Suprapubic skin (tissue), 4 donors: ENCODE measurements at regions not wholly inside any gene's neighbourhood (a gene's known extent, or its start where the extent isn't known, plus 50 kb on each side); places are given as distances from the start of the nearest gene placed in this dataset.

Source experiments
- DNase-seq, 2 donors: peaks; one replicate each; pipeline ENCODE4 v3.0.0-alpha.2; 2019; ENCODE audit warnings: low spot score in 2 of 2
- H3K27ac ChIP-seq: fragments of 200-600 bp; sonication (generic); one replicate; pipeline ENCODE4 v1.5.1; 2019
- H3K27me3 ChIP-seq: fragments of 200-600 bp; sonication (generic); one replicate; pipeline ENCODE4 v1.5.1; 2019
- H3K36me3 ChIP-seq: fragments of 200-600 bp; sonication (generic); one replicate; pipeline ENCODE4 v1.5.1; 2019
- H3K4me1 ChIP-seq: fragments of 200-600 bp; sonication (generic); one replicate; pipeline ENCODE4 v1.5.1; 2019
- H3K4me3 ChIP-seq: fragments of 200-600 bp; sonication (generic); one replicate; pipeline ENCODE4 v1.5.1; 2019; ENCODE audit warnings: mild to moderate bottlenecking
- H3K9me3 ChIP-seq: fragments of 200-600 bp; sonication (generic); one replicate; pipeline ENCODE4 v1.5.1; 2019
- CTCF ChIP-seq, 2 donors: fragments of 200-600 bp in 1 of 2; fragments of 450-650 bp in 1 of 2; sonication (generic) in 1 of 2; IDR thresholded peaks; one replicate each; pipeline ENCODE4 v1.5.1; 2016 to 2019; ENCODE audit warnings: antibody characterized with exemption in 2 of 2, mild to moderate bottlenecking in 1 of 2, moderate library complexity in 1 of 2
- EP300 ChIP-seq: sonication (generic); formaldehyde crosslinking; IDR thresholded peaks from one replicate; pipeline ENCODE4 v1.6.1; 2017; ENCODE audit warnings: antibody characterized with exemption
- POLR2A ChIP-seq, 2 donors: fragments of 450-650 bp; IDR thresholded peaks; one replicate each; pipeline ENCODE4 v1.6.1; 2017; ENCODE audit warnings: antibody characterized with exemption in 2 of 2, mild to moderate bottlenecking in 2 of 2, moderate library complexity in 2 of 2
- POLR2AphosphoS5 ChIP-seq, 3 donors: sonication (generic); formaldehyde crosslinking; IDR thresholded peaks; one replicate each; pipeline ENCODE4 v1.6.1; 2017; ENCODE audit warnings: antibody characterized with exemption in 3 of 3
- WGBS: methylation state at CpG from one replicate; pipeline ENCODE4 v1.1.5; 2018; 5-methylcytosine and 5-hydroxymethylcytosine counted together

DNA sequence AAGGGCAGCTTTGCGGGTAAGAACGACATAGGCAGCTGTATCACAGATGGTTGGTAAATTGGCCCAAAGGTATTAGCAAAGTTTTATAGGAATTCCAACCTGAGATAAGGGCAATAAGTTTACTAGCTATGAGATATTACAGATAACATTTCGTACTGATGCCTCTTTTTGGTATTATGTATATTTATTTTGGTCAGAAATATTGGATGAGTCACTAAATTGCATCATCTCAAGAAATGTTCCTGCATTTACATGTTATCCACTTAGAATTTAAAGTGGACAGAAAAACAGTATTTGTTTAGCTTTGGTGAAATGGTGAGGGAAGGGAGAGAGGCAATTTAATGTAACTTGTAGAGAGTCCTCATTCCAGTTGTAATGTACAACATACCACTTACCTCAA lies 65.1 kb upstream of the PZP start:
- Histone ChIP-seq H3K36me3 (no peaks in the 10 kb centered on the region), H3K4me3 (no peak overlapping the region), H3K9me3 (no peaks in the 10 kb centered on the region), H3K27ac (no peak overlapping the region), H3K27me3 (no peaks in the 10 kb centered on the region), H3K4me1 (no peaks in the 10 kb centered on the region)
- no peak for TF ChIP-seq EP300
- no peak for TF ChIP-seq POLR2AphosphoS5 (IDR thresholded peaks at IDR 0.05)
- TF ChIP-seq POLR2A (IDR thresholded peaks at IDR 0.05), result no peak
- no peak for TF ChIP-seq CTCF (IDR thresholded peaks at IDR 0.05)
- 65% methylated on average over 3 of the region's 3 CpGs for WGBS
- no peak for DNase-seq

DNA sequence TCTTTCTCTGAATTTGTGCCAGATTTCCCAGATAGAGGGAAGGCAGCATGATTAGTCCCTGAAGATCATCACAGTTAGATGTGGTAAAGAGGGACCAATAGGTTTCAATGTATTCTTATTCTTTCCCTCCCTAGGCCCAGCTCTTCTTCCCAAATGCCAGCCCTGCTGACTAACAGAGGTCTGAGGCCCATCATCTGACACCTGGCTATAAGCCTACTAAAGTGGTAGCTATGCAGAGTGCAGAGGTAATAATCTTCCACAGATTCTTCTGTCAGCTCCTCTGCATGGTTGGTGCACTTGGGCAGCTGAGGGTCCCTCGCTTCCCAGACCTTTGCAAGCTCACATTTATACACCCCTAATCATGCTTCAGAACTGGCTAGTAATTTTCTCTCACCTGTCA lies 63.7 kb upstream of the PZP start:
- Histone ChIP-seq H3K4me1 (no peaks in the 10 kb centered on the region), H3K27me3 (no peaks in the 10 kb centered on the region), H3K4me3 (no peak overlapping the region), H3K36me3 (no peaks in the 10 kb centered on the region), H3K27ac (no peak overlapping the region), H3K9me3 (no peaks in the 10 kb centered on the region)
- DNase-seq, result no peak
- TF ChIP-seq CTCF (IDR thresholded peaks at IDR 0.05), result no peak
- TF ChIP-seq POLR2A (IDR thresholded peaks at IDR 0.05), result no peak
- TF ChIP-seq EP300, result no peak
- TF ChIP-seq POLR2AphosphoS5 (IDR thresholded peaks at IDR 0.05), result no peak
- 93% methylated on average over 1 of the region's 1 CpG for WGBS

DNA sequence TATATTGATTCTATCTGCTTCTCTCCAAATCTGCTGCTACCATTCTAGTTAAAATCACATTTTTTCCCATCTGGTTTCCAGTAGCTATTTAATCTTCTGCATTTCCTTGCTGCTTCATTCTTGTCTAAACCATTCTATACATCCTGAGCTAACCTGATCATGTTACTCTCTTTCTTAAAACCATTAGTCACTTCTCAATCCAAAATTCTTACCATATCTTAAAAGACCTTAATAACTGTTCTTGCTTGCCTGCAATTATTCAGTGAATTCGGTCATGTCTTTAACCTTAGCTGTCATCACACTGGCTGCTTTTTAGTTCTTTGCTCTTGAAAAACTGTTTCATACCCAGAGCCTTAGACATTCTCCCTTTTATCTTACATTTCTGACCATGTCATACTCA lies 56.4 kb upstream of the PZP start:
- Histone ChIP-seq H3K4me3 (no peak overlapping the region), H3K36me3 (no peaks in the 10 kb centered on the region), H3K4me1 (no peaks in the 10 kb centered on the region), H3K27ac (no peak overlapping the region), H3K9me3 (no peaks in the 10 kb centered on the region), H3K27me3 (no peaks in the 10 kb centered on the region)
- TF ChIP-seq POLR2A (IDR thresholded peaks at IDR 0.05) (no peak), POLR2AphosphoS5 (IDR thresholded peaks at IDR 0.05) (no peak), EP300 (no peak), CTCF (IDR thresholded peaks at IDR 0.05) (no peak)
- no peak for DNase-seq
- 45% methylated on average over 1 of the region's 1 CpG for WGBS

GRCh38 chr12:9260931-9261330 lies 52.7 kb upstream of the PZP start:
- TF ChIP-seq POLR2AphosphoS5 (IDR thresholded peaks at IDR 0.05) (no peak), CTCF (IDR thresholded peaks at IDR 0.05) (no peak), POLR2A (IDR thresholded peaks at IDR 0.05) (no peak), EP300 (no peak)
- no peaks in the 10 kb centered on the region for H3K27me3 ChIP-seq

DNA sequence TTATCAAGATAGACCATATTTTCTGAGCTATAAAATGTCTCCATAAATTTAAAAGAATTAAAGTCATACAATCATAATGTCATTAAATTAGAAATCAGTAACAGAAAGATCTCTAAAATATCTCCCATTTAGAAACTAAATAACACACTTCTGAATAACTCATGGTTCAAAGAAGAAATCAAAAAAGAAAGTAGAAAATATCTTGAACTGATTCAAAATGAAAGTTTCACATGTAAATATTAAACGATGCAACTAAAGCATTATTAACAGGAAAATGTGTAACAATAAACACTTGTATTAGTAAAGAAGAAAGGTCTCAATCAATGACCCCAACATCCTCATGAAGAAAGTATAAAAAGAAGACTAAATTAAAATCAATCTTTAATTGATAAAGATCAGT lies 50.5 kb upstream of the PZP start:
- Histone ChIP-seq H3K36me3 (no peaks in the 10 kb centered on the region), H3K4me1 (no peaks in the 10 kb centered on the region), H3K27me3 (no peaks in the 10 kb centered on the region), H3K27ac (no peak overlapping the region), H3K9me3 (no peaks in the 10 kb centered on the region), H3K4me3 (no peak overlapping the region)
- no peak for DNase-seq
- WGBS, result 91% methylated on average over 1 of the region's 1 CpG
- no peak for TF ChIP-seq POLR2AphosphoS5 (IDR thresholded peaks at IDR 0.05)
- no peak for TF ChIP-seq POLR2A (IDR thresholded peaks at IDR 0.05)
- TF ChIP-seq CTCF (IDR thresholded peaks at IDR 0.05), result no peak
- no peak for TF ChIP-seq EP300

More at GRCh38 chr12:9260931-9261330, 52.7 kb upstream of the PZP start:
- no peaks in the 10 kb centered on the region for H3K4me1 ChIP-seq
- no peak overlapping the region for H3K4me3 ChIP-seq
- H3K36me3 ChIP-seq, result no peaks in the 10 kb centered on the region
- no peak for DNase-seq
- H3K9me3 ChIP-seq, result no peaks in the 10 kb centered on the region
- H3K27ac ChIP-seq, result no peak overlapping the region
